ENCODE measurements at regions not wholly inside any gene's neighbourhood (a gene's known extent, or its start where the extent isn't known, plus 50 kb on each side); places are given as distances from the start of the nearest gene placed in this dataset.

DNA sequence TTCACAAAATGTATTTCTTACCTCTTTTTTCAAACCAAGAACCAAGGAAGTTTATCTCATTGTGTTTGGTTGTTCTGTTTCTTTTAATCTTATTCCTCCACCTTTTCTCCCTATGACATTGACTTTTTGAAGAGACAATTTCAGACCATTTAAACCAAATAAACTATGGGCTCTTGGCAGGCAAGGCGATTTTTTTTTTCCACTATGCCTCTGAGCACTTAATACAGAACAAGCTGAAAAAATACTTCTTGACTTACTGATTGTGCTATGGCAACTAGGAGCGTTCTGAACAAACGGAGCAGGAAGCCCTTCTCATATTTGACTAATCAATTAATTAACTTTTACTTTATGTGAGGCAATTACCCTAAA, 98.0 kb downstream of the ZNF664 start:
- no peak overlapping the region for H3K4ac ChIP-seq (replicated peaks; ENCODE audit: insufficient read length, low read depth, low read length)
- H3K4me2 ChIP-seq (ENCODE audit: insufficient read depth in 1 of 2, low read depth in 2 of 2, low read length in 2 of 2), result no peak overlapping the region
- H3K23me2 ChIP-seq (ENCODE audit: low read depth, low read length), result no peaks in the 10 kb centered on the region; the same call in 1 of the 2 replicates
- ChIA-PET POLR2A (ENCODE audit: partially characterized antibody) (interaction anchor here (0.6 kb wide), 1 partner anchor 34 kb away, joined by 3 read pairs; no protein-coding TSS in a partner anchor), CTCF (ENCODE audit: partially characterized antibody) (interaction anchor here (0.6 to 3.4 kb wide), 6 partner anchors 16 to 864 kb away, joined by 3 to 10 read pairs (median 4); no protein-coding TSS in a partner anchor)
- no peak overlapping the region for H3K14ac ChIP-seq (ENCODE audit: insufficient read length)
- no peak overlapping the region for H2AFZ ChIP-seq (ENCODE audit: low read length)
- no peaks in the 10 kb centered on the region; a peak in 1 of 4 replicates for H3K9me3 ChIP-seq (ENCODE audit: insufficient read depth in 2 of 2, low read depth in 1 of 2, low read length in 1 of 2)
- H3K23ac ChIP-seq (ENCODE audit: insufficient read length), result no peak overlapping the region
- H2BK20ac ChIP-seq (ENCODE audit: low read length), result peak overlapping the region; percentile 63; the same call in 1 of the 2 replicates
- H4K8ac ChIP-seq (ENCODE audit: extremely low read depth, insufficient read depth, low read length), result no peak overlapping the region
- no peaks in the 10 kb centered on the region for H4K20me1 ChIP-seq (replicated peaks in 1 of 2; ENCODE audit: control insufficient read depth in 1 of 2, insufficient read depth in 2 of 2, low read length in 2 of 2)
- no peak overlapping the region for H3K27ac ChIP-seq (ENCODE audit: low read depth, low read length)
- H3K4me3 ChIP-seq (ENCODE audit: extremely low read depth in 1 of 4, insufficient read depth in 2 of 4, low read depth in 3 of 4, low read length in 4 of 4), result no peak overlapping the region
- no peaks in the 10 kb centered on the region for H3K79me1 ChIP-seq (ENCODE audit: low read depth, low read length)
- peak overlapping the region; percentile 35 for H4K91ac ChIP-seq (replicated peaks; ENCODE audit: insufficient read length, low read length)
- FAIRE-seq (no peak), DNase-seq (ENCODE audit: low read depth in 1 of 2, low spot score in 2 of 2) (no peak)
- no peak overlapping the region for H2AK5ac ChIP-seq (ENCODE audit: low read depth, low read length)
- peak overlapping the region; percentile 68; the same call in 1 of the 2 replicates for H3K18ac ChIP-seq (ENCODE audit: extremely low read depth, low read length)
- no peak overlapping the region for H2BK5ac ChIP-seq (ENCODE audit: low read depth, low read length)
- peak overlapping the region; percentile 11 for H2BK120ac ChIP-seq (replicated peaks; ENCODE audit: low read depth, low read length)
- WGBS, 2 experiments (ENCODE audit: extremely low coverage in 1 of 2, insufficient coverage in 1 of 2, insufficient read length in 1 of 2, insufficient replicate concordance in 2 of 2, low coverage in 1 of 2, low lambda C conversion rate in 2 of 2, missing lambda C conversion rate in 1 of 2), result 81% methylated on average over 3 of the region's 3 CpGs; no CpG with 5 or more reads in 1 of the 2 experiments
- H3K9ac ChIP-seq (replicated peaks in 1 of 4; ENCODE audit: extremely low read depth in 1 of 4, low read depth in 3 of 4, low read length in 3 of 4), result no peak overlapping the region
- H3K27me3 ChIP-seq (replicated peaks in 1 of 4; ENCODE audit: control insufficient read depth in 3 of 4, extremely low read depth in 1 of 4, insufficient read depth in 3 of 4, low read length in 3 of 4), result no peaks in the 10 kb centered on the region
- H3K79me2 ChIP-seq (ENCODE audit: control insufficient read depth in 1 of 2, insufficient read depth in 2 of 2, low read length in 2 of 2), result no peaks in the 10 kb centered on the region
- TF ChIP-seq POLR2A (IDR thresholded peaks at IDR 0.05; ENCODE audit: control extremely low read depth in 1 of 2, low read depth in 2 of 2, low read length in 2 of 2) (no peak), SIRT6 (IDR thresholded peaks at IDR 0.05; ENCODE audit: low read length) (no peak)
- H3K36me3 ChIP-seq (ENCODE audit: control insufficient read depth in 2 of 4, insufficient read depth in 4 of 4, low read length in 3 of 4), result no peaks in the 10 kb centered on the region
- H4K5ac ChIP-seq (ENCODE audit: insufficient read length, low read depth, low read length), result no peak overlapping the region
- no peak overlapping the region for H3K56ac ChIP-seq (replicated peaks; ENCODE audit: insufficient read length, low read depth, low read length)
- no peak overlapping the region for H2BK15ac ChIP-seq (ENCODE audit: low read length)
- H2BK12ac ChIP-seq (ENCODE audit: low read depth, low read length), result 0 out of 2 replicates have a peak overlapping the region, but pooled peaks have one; percentile 35
- peaks cover 0 to 11% (median 9%) of the 10 kb centered on the region in 4 experiments; a peak in 5 of 7 replicates for H3K4me1 ChIP-seq (replicated peaks in 1 of 4; ENCODE audit: control insufficient read depth in 3 of 4, insufficient read depth in 4 of 4, low read length in 3 of 4)
